ENCODE measurements at regions not wholly inside any gene's neighbourhood (a gene's known extent, or its start where the extent isn't known, plus 50 kb on each side); places are given as distances from the start of the nearest gene placed in this dataset.

DNA sequence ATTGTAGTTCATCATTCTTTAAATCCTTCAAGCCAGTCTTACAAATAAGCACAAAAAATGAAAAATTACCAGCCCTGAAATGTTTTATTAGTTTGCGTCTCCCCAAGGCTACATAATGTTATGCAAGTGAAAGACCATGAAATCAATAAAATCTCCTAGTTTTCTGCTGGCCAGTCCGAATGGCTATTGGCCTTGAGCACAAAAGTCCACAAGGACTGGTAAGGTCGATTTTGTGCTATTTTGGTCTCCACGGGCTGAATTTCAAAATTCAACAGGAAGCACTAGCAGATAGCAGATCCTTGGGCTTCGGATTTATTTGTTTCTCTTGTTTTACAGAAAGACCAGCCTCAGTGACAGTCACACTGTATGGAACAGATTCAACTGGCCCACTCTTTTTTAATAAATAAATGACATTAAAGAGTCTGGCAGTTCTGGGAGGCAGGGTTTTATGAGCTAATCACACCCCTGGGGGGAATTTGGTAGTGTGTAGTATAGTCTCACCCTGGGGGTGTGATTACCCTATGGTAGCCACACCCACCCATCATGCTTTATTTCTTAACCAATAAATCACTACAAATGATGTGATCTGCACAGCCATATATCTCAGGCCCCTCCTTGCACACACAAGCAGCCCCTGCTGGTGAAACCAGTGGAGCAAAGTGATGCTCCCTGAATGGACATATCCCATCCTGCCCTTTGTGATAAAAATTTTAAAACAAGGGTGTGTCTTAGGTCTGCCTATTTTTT, 51.1 kb upstream of the TMEM33 start:
- TF ChIP-seq HDGF (IDR thresholded peaks at IDR 0.05; ENCODE audit: borderline replicate concordance) (no peak), SP1 (IDR thresholded peaks at IDR 0.05) (no peak)
- TF ChIP-seq, protein P1, sequence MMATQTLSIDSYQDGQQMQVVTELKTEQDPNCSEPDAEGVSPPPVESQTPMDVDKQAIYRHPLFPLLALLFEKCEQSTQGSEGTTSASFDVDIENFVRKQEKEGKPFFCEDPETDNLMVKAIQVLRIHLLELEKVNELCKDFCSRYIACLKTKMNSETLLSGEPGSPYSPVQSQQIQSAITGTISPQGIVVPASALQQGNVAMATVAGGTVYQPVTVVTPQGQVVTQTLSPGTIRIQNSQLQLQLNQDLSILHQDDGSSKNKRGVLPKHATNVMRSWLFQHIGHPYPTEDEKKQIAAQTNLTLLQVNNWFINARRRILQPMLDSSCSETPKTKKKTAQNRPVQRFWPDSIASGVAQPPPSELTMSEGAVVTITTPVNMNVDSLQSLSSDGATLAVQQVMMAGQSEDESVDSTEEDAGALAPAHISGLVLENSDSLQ (IDR thresholded peaks at IDR 0.05): peak; percentile 87
- ChIA-PET CTCF (interaction anchor here (0.6 to 1.5 kb wide), 5 partner anchors 21 to 197 kb away, joined by 4 to 7 read pairs (median 5); no protein-coding TSS in a partner anchor), POLR2A (no interaction called here)
- DNase-seq (ENCODE audit: extremely low spot score): peak; percentile 51

DNA sequence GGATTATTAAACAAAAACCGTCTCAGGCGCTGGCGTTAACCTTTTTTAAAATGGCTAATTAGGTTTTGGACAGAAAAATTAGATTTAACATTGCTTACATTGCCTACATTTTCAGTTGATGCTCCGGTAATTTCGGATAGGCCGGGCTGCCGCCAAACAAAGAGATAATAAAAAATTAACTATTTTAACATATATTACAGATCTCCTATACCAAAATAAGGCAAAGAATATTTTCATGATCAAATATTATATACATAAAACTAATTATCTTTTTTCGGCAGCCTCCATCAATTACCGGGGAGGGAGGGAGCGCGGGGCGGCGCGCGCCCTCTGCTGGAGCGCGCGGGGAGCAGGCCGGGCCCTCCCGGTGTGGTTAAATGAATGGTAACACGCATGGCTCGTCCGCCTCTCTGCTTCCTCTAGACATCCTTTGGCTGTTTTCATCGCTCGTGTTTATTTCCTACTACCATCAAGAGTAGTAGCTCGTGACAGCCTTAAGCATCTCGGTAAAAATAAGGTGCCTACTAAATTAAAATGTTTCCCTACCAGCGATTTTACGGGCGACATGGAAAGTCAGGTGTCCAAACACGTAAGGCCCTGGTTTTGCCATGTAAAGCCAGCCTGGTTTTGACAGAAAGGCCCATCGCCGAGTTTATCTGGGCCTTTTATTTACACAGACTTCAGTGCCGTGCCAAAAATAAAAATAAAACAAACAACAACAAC, 52.4 kb upstream of the TMEM33 start:
- DNase-seq (ENCODE audit: extremely low spot score): peak; percentile 72
- ChIA-PET CTCF (interaction anchor here (0.6 to 0.9 kb wide), 3 partner anchors 182 to 624 kb away, joined by 3 to 4 read pairs (median 3); no protein-coding TSS in a partner anchor), POLR2A (no interaction called here)
- no peak for TF ChIP-seq FOXA1 (IDR thresholded peaks at IDR 0.05)

DNA sequence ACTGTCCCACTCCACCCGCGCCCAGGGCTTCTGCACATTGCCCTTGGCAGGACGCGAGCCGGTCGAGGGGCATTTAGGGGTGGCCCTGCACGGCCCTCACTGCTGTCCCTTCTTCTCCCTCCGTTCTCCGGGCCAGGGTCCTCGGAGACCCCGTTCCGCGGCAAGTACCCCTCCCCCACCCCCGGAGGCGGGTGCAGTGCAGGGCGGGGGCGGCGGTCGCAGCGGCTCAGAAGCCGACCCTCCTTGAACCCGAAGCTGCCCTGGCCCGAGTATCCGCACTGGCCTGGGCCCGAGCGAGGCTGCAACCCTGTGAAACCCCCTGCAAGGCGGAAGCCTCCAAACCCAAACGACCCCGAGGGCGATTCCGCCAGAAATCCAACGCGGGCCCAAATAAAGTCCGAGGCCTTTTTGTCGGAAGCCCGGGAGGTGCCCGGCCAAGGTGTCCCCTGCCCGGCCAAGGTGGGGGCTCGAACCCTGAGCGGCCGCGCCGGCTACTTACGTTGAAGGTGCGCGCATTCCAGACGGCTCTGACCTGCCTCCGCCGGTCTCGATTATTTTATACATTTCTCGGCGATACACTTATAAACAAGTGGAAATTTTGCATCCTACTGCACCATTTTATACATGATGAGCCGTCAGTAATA, 53.1 kb upstream of the TMEM33 start:
- DNase-seq (ENCODE audit: extremely low spot score): no peak
- CTCF ChIA-PET: no interaction called here
- TF ChIP-seq HDGF (IDR thresholded peaks at IDR 0.05; ENCODE audit: borderline replicate concordance) (no peak), ZNF384 (IDR thresholded peaks at IDR 0.05) (no peak), L3MBTL2 (conservative IDR thresholded peaks at IDR 0.05) (no peak), CTBP1 (IDR thresholded peaks at IDR 0.05; ENCODE audit: borderline replicate concordance) (no peak), FOXK2 (IDR thresholded peaks at IDR 0.05) (no peak), BHLHE40 (IDR thresholded peaks at IDR 0.05; ENCODE audit: borderline replicate concordance) (no peak)
- TF ChIP-seq, protein P1 (IDR thresholded peaks at IDR 0.05): no peak
- POLR2A ChIA-PET: no interaction called here

DNA sequence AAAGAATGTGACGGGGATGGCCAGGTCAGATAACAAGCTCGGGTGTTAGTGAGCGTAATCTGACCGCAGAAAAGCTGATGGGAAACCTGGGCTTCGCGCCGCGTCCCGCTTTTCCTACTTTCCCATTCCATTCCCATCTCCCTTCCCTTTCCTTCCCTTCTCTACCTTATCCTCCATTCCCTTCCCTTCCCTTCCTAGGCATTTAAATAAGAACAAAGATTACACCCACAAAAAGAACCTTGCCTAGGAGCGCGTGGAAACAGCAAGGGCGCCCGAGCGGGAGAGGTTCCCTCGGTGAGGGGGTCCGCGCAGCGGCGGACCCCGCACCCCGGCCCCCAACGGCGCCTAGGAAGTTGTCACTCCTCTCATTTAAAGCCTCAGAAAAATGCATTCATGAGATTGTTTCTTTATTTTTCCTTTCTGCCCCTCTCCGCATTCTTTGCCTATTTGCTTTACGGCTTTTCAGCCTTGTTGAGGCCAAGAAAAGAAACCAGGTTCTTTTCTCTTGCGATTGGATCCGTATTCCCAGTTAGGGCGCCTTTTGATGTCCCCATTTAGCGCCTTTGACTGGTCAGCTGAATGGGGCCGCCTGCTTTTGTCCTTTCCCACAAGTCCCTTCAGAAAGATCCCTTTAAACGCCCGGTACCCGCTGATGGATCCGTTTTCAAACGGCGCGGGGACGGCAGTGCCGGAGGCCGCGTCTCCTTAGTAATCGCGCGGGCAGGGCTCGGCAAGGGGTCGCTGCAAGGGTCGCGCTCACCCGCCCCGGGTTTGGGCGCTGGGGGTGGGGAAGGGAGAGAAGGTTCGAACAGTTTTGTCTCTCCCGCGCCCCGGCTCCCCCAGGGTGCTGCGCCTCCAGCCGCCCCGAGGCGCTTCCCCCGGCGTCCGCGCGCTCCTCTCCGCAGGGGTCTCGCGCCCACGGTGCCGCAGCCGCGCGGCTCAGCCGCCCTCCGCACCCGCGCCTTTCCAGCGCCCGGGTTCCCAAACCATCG, 54.1 kb upstream of the TMEM33 start:
- POLR2A ChIA-PET: no interaction called here
- DNase-seq (ENCODE audit: extremely low spot score): no peak
- no peak for TF ChIP-seq ELF4 (IDR thresholded peaks at IDR 0.05)
- no peak for TF ChIP-seq BHLHE40 (IDR thresholded peaks at IDR 0.05; ENCODE audit: borderline replicate concordance)
- no peak for TF ChIP-seq ARNT (IDR thresholded peaks at IDR 0.05)
- TF ChIP-seq L3MBTL2 (conservative IDR thresholded peaks at IDR 0.05): no peak
- no peak for TF ChIP-seq LEF1 (IDR thresholded peaks at IDR 0.05; ENCODE audit: borderline replicate concordance)
- TF ChIP-seq TARDBP (IDR thresholded peaks at IDR 0.05): no peak
- no peak for TF ChIP-seq SP1 (IDR thresholded peaks at IDR 0.05)
- TF ChIP-seq FOXK2 (IDR thresholded peaks at IDR 0.05): no peak
- no peak for TF ChIP-seq SUZ12 (IDR thresholded peaks at IDR 0.05)
- CTCF ChIA-PET: no interaction called here

DNA sequence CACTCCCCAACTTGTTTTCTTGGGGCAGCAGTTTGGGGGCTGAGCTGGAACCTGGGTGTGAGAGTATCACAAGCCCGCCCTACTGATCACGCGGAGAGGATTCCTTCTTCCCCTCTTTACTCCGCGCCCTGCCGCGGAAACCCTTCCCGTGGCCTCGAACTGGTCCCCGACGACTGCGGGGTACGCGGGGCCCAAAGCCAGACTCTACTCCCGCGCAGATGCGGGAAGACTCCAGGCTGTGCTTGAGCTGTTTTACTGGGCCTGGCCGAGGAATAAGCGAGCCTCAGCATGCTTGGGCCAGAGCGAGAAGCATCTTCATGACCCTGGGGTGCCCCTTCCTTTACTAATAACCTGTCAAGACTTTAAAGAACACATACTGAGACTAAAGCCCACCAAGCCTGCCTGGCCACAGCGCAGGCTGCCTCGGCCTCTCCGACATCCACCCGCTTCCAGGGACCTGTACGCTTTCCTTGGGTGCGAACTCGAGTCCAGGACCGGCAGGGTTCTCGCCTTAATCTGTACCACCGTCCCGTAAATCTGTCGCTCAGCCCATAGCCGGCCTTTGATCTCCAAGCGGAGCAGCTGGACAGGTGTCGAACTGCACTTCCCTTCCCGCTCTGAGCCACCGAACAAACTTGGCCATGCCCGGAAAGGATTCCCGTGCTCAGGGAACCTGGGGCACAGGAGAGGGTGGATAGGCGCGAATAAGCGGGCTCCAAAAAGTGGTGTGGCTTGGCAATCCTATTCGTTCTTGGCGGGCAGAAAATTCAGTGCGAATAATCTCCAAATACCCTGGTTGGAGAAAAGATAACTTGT, 55.0 kb upstream of the TMEM33 start:
- TF ChIP-seq, protein P1 (IDR thresholded peaks at IDR 0.05): no peak
- TF ChIP-seq ELF4 (IDR thresholded peaks at IDR 0.05) (no peak), ZNF384 (IDR thresholded peaks at IDR 0.05) (no peak), CTBP1 (IDR thresholded peaks at IDR 0.05; ENCODE audit: borderline replicate concordance) (no peak), FOXA1 (IDR thresholded peaks at IDR 0.05) (no peak), ARNT (IDR thresholded peaks at IDR 0.05) (no peak), L3MBTL2 (conservative IDR thresholded peaks at IDR 0.05) (no peak), FOXM1 (IDR thresholded peaks at IDR 0.05; ENCODE audit: borderline replicate concordance) (no peak), LEF1 (IDR thresholded peaks at IDR 0.05; ENCODE audit: borderline replicate concordance) (no peak), NFRKB (IDR thresholded peaks at IDR 0.05) (no peak), SP1 (IDR thresholded peaks at IDR 0.05) (no peak), SUZ12 (IDR thresholded peaks at IDR 0.05) (no peak), HDGF (IDR thresholded peaks at IDR 0.05; ENCODE audit: borderline replicate concordance) (no peak), BHLHE40 (IDR thresholded peaks at IDR 0.05; ENCODE audit: borderline replicate concordance) (no peak), FOXK2 (IDR thresholded peaks at IDR 0.05) (no peak), TARDBP (IDR thresholded peaks at IDR 0.05) (no peak)
- DNase-seq (ENCODE audit: extremely low spot score): no peak
- ChIA-PET CTCF (no interaction called here), POLR2A (no interaction called here)
